A549 (cell line): ENCODE measurements at regions not wholly inside any gene's neighbourhood (a gene's known extent, or its start where the extent isn't known, plus 50 kb on each side); places are given as distances from the start of the nearest gene placed in this dataset.

ENCODE experiments used
- ATAC-seq, 2 experiments: fragments of 200-7000 bp in 1 of 2; fragments of >200 bp in 1 of 2; cut with Nextera tagmentation in 1 of 2; cut with Tn5 transposase in 1 of 2; 3 replicates each; pipeline versions ENCODE4 v1.8.0 to v1.9.1; 2018 to 2020; ENCODE audit warnings: mild to moderate bottlenecking in 1 of 2, moderate library complexity in 1 of 2
- CTCF ChIA-PET: fragments of 300-600 bp; sonication (Branson Sonifier 250); formaldehyde crosslinking; extraction: SDS; loops from one replicate; lab custom pipeline; 2021; ENCODE audit warnings: antibody characterized with exemption, inconsistent platforms; lab: Yijun Ruan, JAX
- POLR2A ChIA-PET: fragments of 350-600 bp; formaldehyde crosslinking; extraction: SDS; loops from one replicate; lab custom pipeline; 2021; ENCODE audit warnings: antibody characterized with exemption, inconsistent platforms; lab: Yijun Ruan, JAX
- DNase-seq, 2 experiments: peaks; one replicate each; pipeline versions ENCODE4 v3.0.0 to v3.0.0-alpha.2; 2011 to 2016; ENCODE audit warnings: low read depth in 1 of 2, low spot score in 1 of 2
- FAIRE-seq: peaks from 2 replicates; lab custom pipeline; 2011; peaks lifted over from hg19 to GRCh38; lab: Jason Lieb, UNC
- H3K27ac ChIP-seq, 2 experiments: fragments of >200 bp; sonication (Bioruptor Twin); formaldehyde crosslinking; 3 replicates each; pipeline ENCODE4 v1.5.1; 2016 to 2017
- H3K4me1 ChIP-seq: fragments of >200 bp; sonication (Bioruptor Twin); formaldehyde crosslinking; 3 replicates; pipeline ENCODE4 v1.6.1; 2016
- H3K4me2 ChIP-seq: fragments of >200 bp; sonication (Bioruptor Twin); formaldehyde crosslinking; 3 replicates; pipeline ENCODE4 v1.6.1; 2016
- H3K4me3 ChIP-seq: fragments of >200 bp; sonication (Bioruptor Twin); formaldehyde crosslinking; 3 replicates; pipeline ENCODE4 v1.5.1; 2016
- H3K9me3 ChIP-seq: fragments of >200 bp; sonication (Bioruptor Twin); formaldehyde crosslinking; 3 replicates; pipeline ENCODE4 v1.6.1; 2016
- BCL3 ChIP-seq: fragments of >200 bp; sonication (Bioruptor Twin); formaldehyde crosslinking; IDR thresholded peaks from 3 replicates; pipeline ENCODE4 v1.6.1; 2016
- BHLHE40 ChIP-seq: IDR thresholded peaks from 2 replicates; pipeline ENCODE4 v1.6.1; 2012; ENCODE audit warnings: low read depth, low read length, inconsistent platforms
- CBX2 ChIP-seq: fragments of 200-600 bp; sonication (generic); IDR thresholded peaks from 2 replicates; pipeline ENCODE4 v1.6.1; 2016; ENCODE audit warnings: low read depth, mild to moderate bottlenecking, borderline replicate concordance
- CTCF ChIP-seq: fragments of >200 bp; sonication (Bioruptor Twin); formaldehyde crosslinking; IDR thresholded peaks from 3 replicates; pipeline ENCODE4 v1.5.1; 2016
- EHF ChIP-seq: fragments of 250-450 bp; sonication (Bioruptor Pico); IDR thresholded peaks from 2 replicates; pipeline ENCODE4 v1.5.0; 2020; ENCODE audit warnings: mild to moderate bottlenecking
- ESRRA ChIP-seq: fragments of 150-350 bp; IDR thresholded peaks from 2 replicates; pipeline ENCODE4 v1.6.1; 2014; ENCODE audit warnings: mild to moderate bottlenecking, low read length, borderline replicate concordance
- FOSB ChIP-seq: fragments of 250-450 bp; sonication (Bioruptor Pico); IDR thresholded peaks from 2 replicates; pipeline ENCODE4 v1.5.0; 2020; ENCODE audit warnings: mild to moderate bottlenecking, moderate library complexity
- FOXS1 ChIP-seq: fragments of 250-450 bp; sonication (Bioruptor Pico); IDR thresholded peaks from 2 replicates; pipeline ENCODE4 v1.5.0; 2020; ENCODE audit warnings: mild to moderate bottlenecking, moderate library complexity
- GATA3 ChIP-seq: IDR thresholded peaks from 2 replicates; pipeline ENCODE4 v1.6.1; 2012; ENCODE audit warnings: borderline replicate concordance
- HDAC2 ChIP-seq: fragments of 200-600 bp; sonication (generic); IDR thresholded peaks from 2 replicates; pipeline ENCODE4 v1.6.1; 2016
- HES2 ChIP-seq: fragments of >200 bp; sonication (Bioruptor Twin); formaldehyde crosslinking; IDR thresholded peaks from 2 replicates; pipeline ENCODE4 v1.6.1; 2016
- HEYL ChIP-seq: fragments of 250-450 bp; sonication (Bioruptor Pico); IDR thresholded peaks from 2 replicates; pipeline ENCODE4 v1.8.0; 2021; ENCODE audit warnings: mild to moderate bottlenecking, moderate library complexity
- HOXB13 ChIP-seq: fragments of 250-450 bp; sonication (Bioruptor Pico); IDR thresholded peaks from 2 replicates; pipeline ENCODE4 v1.5.0; 2020; ENCODE audit warnings: low read depth, mild to moderate bottlenecking, moderate library complexity
- KDM5A ChIP-seq: fragments of 200-600 bp; sonication (generic); IDR thresholded peaks from 2 replicates; pipeline ENCODE4 v1.6.1; 2016; ENCODE audit warnings: antibody characterized with exemption, mild to moderate bottlenecking
- NR3C1 ChIP-seq: fragments of >200 bp; sonication (Bioruptor Twin); formaldehyde crosslinking; IDR thresholded peaks from 3 replicates; pipeline ENCODE4 v1.6.1; 2017
- RARB ChIP-seq: fragments of 250-450 bp; sonication (Bioruptor Pico); IDR thresholded peaks from 2 replicates; pipeline ENCODE4 v1.8.0; 2021; ENCODE audit warnings: mild to moderate bottlenecking, moderate library complexity
- RCOR1 ChIP-seq: fragments of 150-350 bp; IDR thresholded peaks from 2 replicates; pipeline ENCODE4 v1.6.1; 2014; ENCODE audit warnings: antibody characterized with exemption, low read length, low read depth
- RNF2 ChIP-seq: fragments of 200-600 bp; sonication (generic); IDR thresholded peaks from 2 replicates; pipeline ENCODE4 v1.6.1; 2016; ENCODE audit warnings: low read depth, mild to moderate bottlenecking, antibody characterized with exemption, moderate library complexity, borderline replicate concordance
- SMC3 ChIP-seq: fragments of >200 bp; sonication (Bioruptor Twin); formaldehyde crosslinking; IDR thresholded peaks from 3 replicates; pipeline ENCODE4 v1.6.1; 2018; ENCODE audit warnings: inconsistent platforms
- SREBF2 ChIP-seq: fragments of 450-650 bp; IDR thresholded peaks from 2 replicates; pipeline ENCODE4 v1.6.1; 2014; ENCODE audit warnings: mild to moderate bottlenecking, moderate library complexity
- TP53 ChIP-seq: fragments of 250-450 bp; sonication (Bioruptor Pico); IDR thresholded peaks from 2 replicates; pipeline ENCODE4 v1.5.0; 2021; ENCODE audit warnings: mild to moderate bottlenecking, moderate library complexity
- WGBS: methylation state at CpG from one replicate; pipeline ENCODE4 v1.1.6; 2017; ENCODE audit errors: missing lambda C conversion rate; 5-methylcytosine and 5-hydroxymethylcytosine counted together
- TF ChIP-seq, protein P1 (sequence below): fragments of 200-600 bp; sonication (generic); IDR thresholded peaks from 2 replicates; pipeline ENCODE4 v1.6.1; 2016; ENCODE audit warnings: antibody characterized with exemption, mild to moderate bottlenecking, moderate library complexity

GRCh38 chr2:221267773-221268425 is 304.2 kb downstream of the EPHA4 start:
- POLR2A ChIA-PET, result no interaction called here
- WGBS, result 16% methylated on average over 6 of the region's 6 CpGs
- no peak for TF ChIP-seq RNF2
- TF ChIP-seq, all 56 proteins: peak for 0
- Histone ChIP-seq H3K9me3 (no peaks in the 10 kb centered on the region), H3K4me3 (no peak overlapping the region), H3K4me1 (no peaks in the 10 kb centered on the region), H3K4me2 (no peak overlapping the region), H3K27ac (no peak overlapping the region)
- ATAC-seq, result no peak
- CTCF ChIA-PET, result no interaction called here
- DNase-seq, result no peak
- no peak for FAIRE-seq

- ChIA-PET CTCF (no interaction called here), POLR2A (no interaction called here)
- DNase-seq (no peak), ATAC-seq (no peak), FAIRE-seq (no peak)
- Histone ChIP-seq H3K4me1 (no peaks in the 10 kb centered on the region), H3K9me3 (no peaks in the 10 kb centered on the region), H3K4me2 (no peak overlapping the region), H3K27ac (no peak overlapping the region), H3K4me3 (no peak overlapping the region)
- TF ChIP-seq KDM5A (no peak), TP53 (CRISPR knock-in tag) (no peak), SREBF2 (no peak), CBX2 (no peak), BCL3 (no peak), FOSB (no peak), EHF (CRISPR knock-in tag) (no peak), HDAC2 (no peak), SMC3 (no peak), RCOR1 (no peak), HES2 (no peak), BHLHE40 (no peak)
- TF ChIP-seq, protein P1, sequence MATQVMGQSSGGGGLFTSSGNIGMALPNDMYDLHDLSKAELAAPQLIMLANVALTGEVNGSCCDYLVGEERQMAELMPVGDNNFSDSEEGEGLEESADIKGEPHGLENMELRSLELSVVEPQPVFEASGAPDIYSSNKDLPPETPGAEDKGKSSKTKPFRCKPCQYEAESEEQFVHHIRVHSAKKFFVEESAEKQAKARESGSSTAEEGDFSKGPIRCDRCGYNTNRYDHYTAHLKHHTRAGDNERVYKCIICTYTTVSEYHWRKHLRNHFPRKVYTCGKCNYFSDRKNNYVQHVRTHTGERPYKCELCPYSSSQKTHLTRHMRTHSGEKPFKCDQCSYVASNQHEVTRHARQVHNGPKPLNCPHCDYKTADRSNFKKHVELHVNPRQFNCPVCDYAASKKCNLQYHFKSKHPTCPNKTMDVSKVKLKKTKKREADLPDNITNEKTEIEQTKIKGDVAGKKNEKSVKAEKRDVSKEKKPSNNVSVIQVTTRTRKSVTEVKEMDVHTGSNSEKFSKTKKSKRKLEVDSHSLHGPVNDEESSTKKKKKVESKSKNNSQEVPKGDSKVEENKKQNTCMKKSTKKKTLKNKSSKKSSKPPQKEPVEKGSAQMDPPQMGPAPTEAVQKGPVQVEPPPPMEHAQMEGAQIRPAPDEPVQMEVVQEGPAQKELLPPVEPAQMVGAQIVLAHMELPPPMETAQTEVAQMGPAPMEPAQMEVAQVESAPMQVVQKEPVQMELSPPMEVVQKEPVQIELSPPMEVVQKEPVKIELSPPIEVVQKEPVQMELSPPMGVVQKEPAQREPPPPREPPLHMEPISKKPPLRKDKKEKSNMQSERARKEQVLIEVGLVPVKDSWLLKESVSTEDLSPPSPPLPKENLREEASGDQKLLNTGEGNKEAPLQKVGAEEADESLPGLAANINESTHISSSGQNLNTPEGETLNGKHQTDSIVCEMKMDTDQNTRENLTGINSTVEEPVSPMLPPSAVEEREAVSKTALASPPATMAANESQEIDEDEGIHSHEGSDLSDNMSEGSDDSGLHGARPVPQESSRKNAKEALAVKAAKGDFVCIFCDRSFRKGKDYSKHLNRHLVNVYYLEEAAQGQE, result no peak
- WGBS, result 4% methylated on average over 3 of the region's 3 CpGs
Observed at GRCh38 chr2:221268631-221269030, 303.5 kb downstream of the EPHA4 start.

- Histone ChIP-seq H3K4me3 (no peak overlapping the region), H3K27ac (no peak overlapping the region), H3K4me2 (no peak overlapping the region), H3K4me1 (no peaks in the 10 kb centered on the region), H3K9me3 (no peaks in the 10 kb centered on the region)
- ATAC-seq (no peak), DNase-seq (no peak), FAIRE-seq (no peak)
- TF ChIP-seq HEYL (CRISPR knock-in tag) (no peak), RNF2 (no peak), SMC3 (no peak), GATA3 (no peak), CTCF (no peak), NR3C1 (no peak), HOXB13 (CRISPR knock-in tag) (no peak), FOXS1 (CRISPR knock-in tag) (no peak), ESRRA (no peak), CBX2 (no peak), TP53 (CRISPR knock-in tag) (no peak), RARB (CRISPR knock-in tag) (no peak), BHLHE40 (no peak), EHF (CRISPR knock-in tag) (no peak)
- ChIA-PET POLR2A (no interaction called here), CTCF (no interaction called here)
- WGBS, result 3% methylated on average over 2 of the region's 2 CpGs
Observed at GRCh38 chr2:221270806-221271205, 301.3 kb downstream of the EPHA4 start.
